Fibroblast of lung (primary cell): ENCODE measurements at regions not wholly inside any gene's neighbourhood (a gene's known extent, or its start where the extent isn't known, plus 50 kb on each side); places are given as distances from the start of the nearest gene placed in this dataset.

Source experiments
- DNase-seq, 2 donors: peaks; one replicate each; pipeline versions ENCODE4 v3.0.0 to v3.0.0-alpha.2; 2010; ENCODE audit warnings: low read depth in 2 of 2
- H2AFZ ChIP-seq: 2 replicates; pipeline ENCODE4 v1.5.1; 2012; ENCODE audit warnings: low read length, control low read depth, inconsistent platforms
- H3K27ac ChIP-seq: 2 replicates; pipeline ENCODE4 v1.5.1; 2011; ENCODE audit warnings: low read length, control low read depth; ENCODE audit not compliant: insufficient read depth
- H3K27me3 ChIP-seq: 2 replicates; pipeline ENCODE4 v1.5.1; 2011; ENCODE audit warnings: mild to moderate bottlenecking, low read length; ENCODE audit not compliant: control insufficient read depth, insufficient read depth
- H3K36me3 ChIP-seq: 2 replicates; pipeline ENCODE4 v1.5.1; 2011; ENCODE audit warnings: low read length; ENCODE audit not compliant: control insufficient read depth, insufficient read depth
- H3K4me1 ChIP-seq: 2 replicates; pipeline ENCODE4 v1.5.1; 2011; ENCODE audit warnings: low read length; ENCODE audit not compliant: control insufficient read depth, insufficient read depth; ENCODE audit errors: extremely low read depth
- H3K4me2 ChIP-seq: 2 replicates; pipeline ENCODE4 v1.5.1; 2011; ENCODE audit warnings: low read length, control low read depth; ENCODE audit not compliant: insufficient read depth; ENCODE audit errors: extremely low read depth
- H3K4me3 ChIP-seq, 4 experiments: fragments of 200-600 bp in 1 of 4; sonication (generic) in 1 of 4; replicated peaks in 1 of 4; 2 replicates each; pipeline ENCODE4 v1.5.1; 2011 to 2016; ENCODE audit warnings: low read length in 4 of 4, low read depth in 3 of 4, mild to moderate bottlenecking in 3 of 4, control low read depth in 2 of 4, inconsistent platforms in 1 of 4, mixed read lengths in 1 of 4; ENCODE audit not compliant: insufficient read depth in 1 of 4; ENCODE audit errors: control extremely low read depth in 1 of 4
- H3K79me2 ChIP-seq: 2 replicates; pipeline ENCODE4 v1.5.1; 2012; ENCODE audit warnings: mild to moderate bottlenecking, low read length, inconsistent platforms; ENCODE audit not compliant: control insufficient read depth, insufficient read depth
- H3K9ac ChIP-seq: 2 replicates; pipeline ENCODE4 v1.5.1; 2011; ENCODE audit warnings: mild to moderate bottlenecking, low read length, control low read depth; ENCODE audit not compliant: insufficient read depth
- H3K9me3 ChIP-seq: 2 replicates; pipeline ENCODE4 v1.5.1; 2012; ENCODE audit warnings: low read depth, low read length; ENCODE audit not compliant: control insufficient read depth, insufficient read depth
- H4K20me1 ChIP-seq: 2 replicates; pipeline ENCODE4 v1.5.1; 2011; ENCODE audit warnings: low read length; ENCODE audit not compliant: control insufficient read depth, insufficient read depth; ENCODE audit errors: extremely low read depth
- EZH2 ChIP-seq: IDR thresholded peaks from 2 replicates; pipeline ENCODE4 v1.5.1; 2012; ENCODE audit warnings: low read length, control low read depth, mild to moderate bottlenecking; ENCODE audit errors: missing control alignments
- TF ChIP-seq, protein P1 (sequence below), 2 donors: IDR thresholded peaks in 1 of 2; conservative IDR thresholded peaks in 1 of 2; 1 replicate in 1 of 2; 2 replicates in 1 of 2; pipeline ENCODE4 v1.5.1; 2011 to 2012; ENCODE audit warnings: low read length in 2 of 2, control low read depth in 1 of 2, inconsistent platforms in 1 of 2, low read depth in 1 of 2, mild to moderate bottlenecking in 1 of 2

DNA sequence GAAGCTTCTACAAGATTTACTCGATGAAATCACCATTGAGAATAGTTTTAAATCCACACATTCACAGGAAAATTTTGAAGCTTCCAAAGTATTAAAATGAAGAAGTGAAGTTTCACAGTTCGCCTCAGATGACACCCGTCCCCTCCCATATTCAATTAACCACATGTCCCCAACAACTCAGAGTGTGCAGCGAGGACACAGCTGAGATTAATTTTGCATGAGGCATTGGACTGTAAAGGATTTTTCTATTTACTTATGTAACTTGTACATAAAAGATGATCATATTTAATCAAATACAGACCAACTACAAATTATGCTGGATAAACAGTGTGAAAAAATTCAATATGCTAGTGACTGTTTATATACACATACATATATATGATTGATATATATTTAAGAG lies 84.7 kb upstream of the OLFM1 start:
- H2AFZ ChIP-seq: no peak overlapping the region
- H3K27ac ChIP-seq: no peak overlapping the region
- H4K20me1 ChIP-seq: no peaks in the 10 kb centered on the region
- no peak overlapping the region for H3K4me2 ChIP-seq
- no peak overlapping the region for H3K9ac ChIP-seq
- no peaks in the 10 kb centered on the region for H3K9me3 ChIP-seq
- no peaks in the 10 kb centered on the region for H3K36me3 ChIP-seq
- H3K79me2 ChIP-seq: no peaks in the 10 kb centered on the region
- H3K27me3 ChIP-seq: no peaks in the 10 kb centered on the region
- DNase-seq: no peak
- no peak overlapping the region for H3K4me3 ChIP-seq
- H3K4me1 ChIP-seq: no peaks in the 10 kb centered on the region
- no peak for TF ChIP-seq EZH2
- TF ChIP-seq, protein P1, sequence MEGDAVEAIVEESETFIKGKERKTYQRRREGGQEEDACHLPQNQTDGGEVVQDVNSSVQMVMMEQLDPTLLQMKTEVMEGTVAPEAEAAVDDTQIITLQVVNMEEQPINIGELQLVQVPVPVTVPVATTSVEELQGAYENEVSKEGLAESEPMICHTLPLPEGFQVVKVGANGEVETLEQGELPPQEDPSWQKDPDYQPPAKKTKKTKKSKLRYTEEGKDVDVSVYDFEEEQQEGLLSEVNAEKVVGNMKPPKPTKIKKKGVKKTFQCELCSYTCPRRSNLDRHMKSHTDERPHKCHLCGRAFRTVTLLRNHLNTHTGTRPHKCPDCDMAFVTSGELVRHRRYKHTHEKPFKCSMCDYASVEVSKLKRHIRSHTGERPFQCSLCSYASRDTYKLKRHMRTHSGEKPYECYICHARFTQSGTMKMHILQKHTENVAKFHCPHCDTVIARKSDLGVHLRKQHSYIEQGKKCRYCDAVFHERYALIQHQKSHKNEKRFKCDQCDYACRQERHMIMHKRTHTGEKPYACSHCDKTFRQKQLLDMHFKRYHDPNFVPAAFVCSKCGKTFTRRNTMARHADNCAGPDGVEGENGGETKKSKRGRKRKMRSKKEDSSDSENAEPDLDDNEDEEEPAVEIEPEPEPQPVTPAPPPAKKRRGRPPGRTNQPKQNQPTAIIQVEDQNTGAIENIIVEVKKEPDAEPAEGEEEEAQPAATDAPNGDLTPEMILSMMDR (conservative IDR thresholded peaks at IDR 0.05 in 1 of 2, IDR thresholded peaks at IDR 0.05 in 1 of 2; ENCODE audit: low read depth in 1 of 2, low read length in 2 of 2): no peak

DNA sequence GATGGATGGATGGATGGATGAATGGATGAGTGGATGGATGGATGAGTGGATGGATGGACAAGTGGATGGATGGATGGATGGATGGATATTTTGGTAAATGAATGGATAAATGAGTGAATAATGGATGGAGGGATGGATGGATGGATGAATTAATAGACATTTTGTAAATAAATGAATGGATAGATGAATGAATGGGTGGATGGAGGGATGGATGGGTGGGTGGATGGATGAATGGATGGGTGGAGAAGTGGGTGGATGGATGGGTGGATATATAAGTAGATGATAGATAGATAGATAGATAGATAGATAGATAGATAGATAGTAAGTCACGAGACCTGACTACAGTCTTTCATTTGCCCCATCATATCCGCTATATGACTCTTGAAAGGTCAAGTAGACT lies 82.7 kb upstream of the OLFM1 start:
- Histone ChIP-seq H3K27ac (no peak overlapping the region), H3K36me3 (no peaks in the 10 kb centered on the region), H3K4me3 (no peak overlapping the region), H3K4me2 (no peak overlapping the region), H3K27me3 (no peaks in the 10 kb centered on the region), H4K20me1 (no peaks in the 10 kb centered on the region), H3K4me1 (no peaks in the 10 kb centered on the region), H3K9me3 (no peaks in the 10 kb centered on the region), H3K79me2 (no peaks in the 10 kb centered on the region), H2AFZ (no peak overlapping the region), H3K9ac (no peak overlapping the region)
- no peak for DNase-seq
- TF ChIP-seq, protein P1 (conservative IDR thresholded peaks at IDR 0.05 in 1 of 2, IDR thresholded peaks at IDR 0.05 in 1 of 2; ENCODE audit: low read depth in 1 of 2, low read length in 2 of 2): no peak
- TF ChIP-seq EZH2: no peak

DNA sequence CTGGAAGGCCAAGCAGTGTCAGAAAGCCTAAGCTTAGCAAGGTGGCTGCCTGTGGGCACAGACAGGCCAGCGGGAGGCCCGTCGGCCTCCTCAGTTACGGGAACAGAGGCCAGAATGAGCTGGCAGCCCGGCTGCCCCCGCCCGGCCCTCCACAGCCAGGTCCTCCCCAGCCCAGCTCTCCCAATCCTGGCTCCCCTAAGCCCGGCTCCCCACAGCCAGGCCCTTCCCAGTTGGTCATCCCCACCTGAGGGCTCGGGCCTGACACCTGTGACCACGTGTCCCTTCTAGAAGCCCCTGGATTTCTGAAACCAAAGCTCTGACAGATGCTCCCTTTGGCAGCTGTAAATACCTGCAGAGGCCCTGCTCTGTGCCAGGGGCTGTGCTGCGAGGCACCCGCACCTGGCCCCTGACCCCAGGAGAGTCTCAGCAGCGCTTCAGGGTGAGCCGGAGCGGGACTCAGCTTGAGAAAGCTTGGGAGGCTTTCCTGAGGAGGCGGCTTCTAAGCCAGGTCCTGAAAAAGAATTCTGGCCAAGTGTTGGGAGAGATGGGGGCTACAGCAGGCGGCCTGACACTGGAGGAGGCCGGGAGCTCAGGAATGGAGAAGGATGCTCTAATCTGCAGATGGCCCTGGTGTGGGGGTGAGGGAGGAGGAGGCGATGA lies 80.4 kb upstream of the OLFM1 start:
- TF ChIP-seq, protein P1 (conservative IDR thresholded peaks at IDR 0.05 in 1 of 2, IDR thresholded peaks at IDR 0.05 in 1 of 2; ENCODE audit: low read depth in 1 of 2, low read length in 2 of 2): no peak
- TF ChIP-seq EZH2: no peak
- Histone ChIP-seq H3K4me2 (no peak overlapping the region), H3K9me3 (no peaks in the 10 kb centered on the region), H3K27ac (no peak overlapping the region), H3K36me3 (no peaks in the 10 kb centered on the region), H2AFZ (no peak overlapping the region), H3K9ac (no peak overlapping the region), H3K4me3 (no peak overlapping the region), H3K27me3 (no peaks in the 10 kb centered on the region), H3K4me1 (no peaks in the 10 kb centered on the region), H3K79me2 (no peaks in the 10 kb centered on the region), H4K20me1 (no peaks in the 10 kb centered on the region)
- no peak for DNase-seq
